Panc1 (cell line): ENCODE measurements at regions not wholly inside any gene's neighbourhood (a gene's known extent, or its start where the extent isn't known, plus 50 kb on each side); places are given as distances from the start of the nearest gene placed in this dataset.

Experiments used
- ATAC-seq: fragments of 200-7000 bp; cut with Tn5 transposase; 2 replicates; pipeline ENCODE4 v1.9.1; 2020; ENCODE audit warnings: mild to moderate bottlenecking, moderate library complexity
- BruUV-seq: library from RNA; stranded (reverse); fragments of 400-500 nt; replicated peaks from 2 replicates; lab custom pipeline; 2021; lab: Mats Ljungman, UMichigan
- CTCF ChIA-PET: fragments of 300-600 bp; sonication (Branson Sonifier 250); formaldehyde crosslinking; loops from one replicate; lab custom pipeline; 2022; ENCODE audit warnings: antibody characterized with exemption; lab: Charles Lee
- POLR2A ChIA-PET: fragments of 300-600 bp; sonication (Branson Sonifier 250); formaldehyde crosslinking; loops from one replicate; lab custom pipeline; 2022; ENCODE audit warnings: antibody characterized with exemption; lab: Charles Lee
- DNase-seq: peaks from one replicate; pipeline ENCODE4 v3.0.0-alpha.2; 2010; ENCODE audit warnings: low read depth, low spot score
- H3K27ac ChIP-seq: 2 replicates; pipeline ENCODE4 v1.5.1; 2011; ENCODE audit warnings: mild to moderate bottlenecking, low read length, inconsistent platforms
- H3K27me3 ChIP-seq: fragments of 200-500 bp; sonication (Bioruptor generic); 2 replicates; pipeline ENCODE4 v1.6.0; 2014; ENCODE audit warnings: low read length, inconsistent platforms; ENCODE audit not compliant: control insufficient read depth, insufficient read depth
- H3K36me3 ChIP-seq: fragments of 200-500 bp; sonication (Bioruptor generic); 2 replicates; pipeline ENCODE4 v1.5.1; 2014; ENCODE audit warnings: inconsistent platforms, mild to moderate bottlenecking, low read length, moderate library complexity; ENCODE audit not compliant: control insufficient read depth, insufficient read depth
- H3K4me1 ChIP-seq: 2 replicates; pipeline ENCODE4 v1.5.1; 2011; ENCODE audit warnings: inconsistent platforms, mild to moderate bottlenecking, low read length, moderate library complexity; ENCODE audit not compliant: control insufficient read depth, insufficient read depth
- H3K4me3 ChIP-seq, 2 experiments: 2 replicates each; pipeline ENCODE4 v1.5.1; 2011 to 2012; ENCODE audit warnings: low read depth in 2 of 2, low read length in 2 of 2, mild to moderate bottlenecking in 2 of 2, inconsistent platforms in 1 of 2, moderate library complexity in 1 of 2
- H3K9me3 ChIP-seq: fragments of 200-500 bp; sonication (Bioruptor generic); 2 replicates; pipeline ENCODE4 v1.5.1; 2014; ENCODE audit warnings: low read depth, mild to moderate bottlenecking, inconsistent platforms, low read length, moderate library complexity; ENCODE audit not compliant: control insufficient read depth, insufficient read depth
- CTCF ChIP-seq: fragments of 450-650 bp; IDR thresholded peaks from 2 replicates; pipeline ENCODE4 v1.5.1; 2017; ENCODE audit warnings: mild to moderate bottlenecking
- POLR2AphosphoS5 ChIP-seq: IDR thresholded peaks from 2 replicates; pipeline ENCODE4 v1.6.1; 2012; ENCODE audit warnings: mild to moderate bottlenecking, low read depth, low read length, moderate library complexity
- REST ChIP-seq, 2 experiments: IDR thresholded peaks; 2 replicates each; pipeline ENCODE4 v1.6.1; 2011 to 2012; ENCODE audit warnings: low read depth in 2 of 2, control low read depth in 1 of 2, low read length in 1 of 2, mild to moderate bottlenecking in 1 of 2, moderate library complexity in 1 of 2; ENCODE audit not compliant: insufficient read depth in 1 of 2
- SIN3A ChIP-seq: IDR thresholded peaks from 2 replicates; pipeline ENCODE4 v1.6.1; 2012; ENCODE audit warnings: low read depth, mild to moderate bottlenecking, low read length, moderate library complexity, borderline replicate concordance; ENCODE audit not compliant: insufficient read depth
- TCF7L2 ChIP-seq: IDR thresholded peaks from 2 replicates; pipeline ENCODE4 v1.6.1; 2011; ENCODE audit warnings: mild to moderate bottlenecking, low read depth, low read length, inconsistent platforms
- in situ Hi-C: cut with HindIII; loops from 2 replicates; pipeline ENCODE4 v1.10.0; 2016; ENCODE audit warnings: low sequenced_read_pairs, low pct_unique_long_range_greater_than_20kb
- intact Hi-C: fragments of 100-400 bp; cut with micrococcal nuclease; formaldehyde crosslinking; loops from one replicate; pipeline ENCODE4 v1.10.0; 2022; ENCODE audit not compliant: unreplicated experiment

DNA sequence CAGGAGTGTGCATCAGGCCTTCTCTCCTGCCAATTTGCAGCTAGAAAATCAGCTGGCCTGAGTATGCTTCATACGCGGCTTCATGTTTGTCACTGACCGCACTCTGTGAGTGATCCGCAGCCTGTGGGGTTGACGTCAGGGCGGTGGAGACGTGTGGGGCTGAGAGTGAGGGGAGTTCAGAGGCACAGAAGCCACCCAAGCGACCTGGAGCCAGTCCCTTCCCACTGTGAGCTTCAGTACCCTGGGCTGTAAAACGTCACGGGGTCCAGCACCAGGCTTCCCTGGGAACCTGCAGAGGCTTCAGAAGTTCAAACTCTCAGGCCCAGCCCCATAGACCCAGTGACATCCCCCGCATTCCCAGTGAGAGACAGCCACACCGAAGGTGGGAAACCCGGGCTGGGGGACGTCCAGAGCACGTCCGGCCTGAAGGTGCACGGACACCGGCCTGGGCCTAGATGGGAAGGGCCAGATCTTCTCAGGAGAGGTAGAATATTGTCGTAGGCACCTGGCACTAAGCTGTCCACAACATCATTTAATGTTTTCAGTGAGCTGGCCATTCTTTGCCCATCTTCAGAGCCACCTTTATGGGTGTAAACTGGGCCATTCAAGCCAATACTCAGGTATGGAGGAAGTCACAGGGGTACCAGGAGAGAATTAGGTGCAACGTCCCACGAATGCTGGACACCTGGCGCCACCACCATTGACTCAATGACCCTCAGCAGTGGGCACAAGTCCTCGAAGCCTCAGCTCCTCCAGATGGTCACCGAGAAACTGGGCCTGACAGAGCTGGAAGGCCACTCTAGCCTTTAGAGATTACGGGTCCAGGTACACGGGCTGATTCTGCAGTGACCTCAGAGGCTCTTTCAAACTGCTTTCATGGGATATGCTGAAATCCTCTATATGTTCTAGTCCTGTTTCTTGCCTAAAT, 235.6 kb upstream of the MYT1L start:
- no peaks in the 10 kb centered on the region for H3K9me3 ChIP-seq
- no TSS peak for BruUV-seq
- H3K27ac ChIP-seq: no peak overlapping the region
- H3K4me1 ChIP-seq: no peaks in the 10 kb centered on the region
- in situ Hi-C loops: no loop called here
- no peak for DNase-seq
- H3K27me3 ChIP-seq: no peaks in the 10 kb centered on the region; the same call in 1 of the 2 replicates
- TF ChIP-seq REST (IDR thresholded peaks at IDR 0.05; ENCODE audit: insufficient read depth in 1 of 2, low read depth in 2 of 2, low read length in 1 of 2) (no peak), CTCF (no peak), TCF7L2 (no peak), POLR2AphosphoS5 (no peak), SIN3A (no peak)
- intact Hi-C loops: no loop called here
- CTCF ChIA-PET: no interaction called here
- ATAC-seq: no peak
- no peaks in the 10 kb centered on the region for H3K36me3 ChIP-seq
- no peak overlapping the region for H3K4me3 ChIP-seq
- POLR2A ChIA-PET: no interaction called here

- intact Hi-C loops (no loop called here), in situ Hi-C loops (no loop called here)
- DNase-seq (no peak), ATAC-seq (no peak)
- no TSS peak for BruUV-seq
- no peak for TF ChIP-seq REST (IDR thresholded peaks at IDR 0.05; ENCODE audit: insufficient read depth in 1 of 2, low read depth in 2 of 2, low read length in 1 of 2)
- TF ChIP-seq POLR2AphosphoS5: no peak
- TF ChIP-seq SIN3A: no peak
- no peak for TF ChIP-seq TCF7L2
- Histone ChIP-seq H3K36me3 (no peaks in the 10 kb centered on the region), H3K27ac (no peak overlapping the region), H3K27me3 (no peaks in the 10 kb centered on the region; the same call in 1 of the 2 replicates), H3K4me3 (no peak overlapping the region), H3K4me1 (no peaks in the 10 kb centered on the region), H3K9me3 (no peaks in the 10 kb centered on the region)
- ChIA-PET CTCF (no interaction called here), POLR2A (no interaction called here)
These were observed 234.6 kb upstream of the MYT1L start for GRCh38 chr2:2565671-2566070.
